BLaER1 treated with 17β-estradiol and CSF1 and Interleukin-3, amounts not matched to agents 10 nM and 100 nM (cell line): ENCODE measurements at regions not wholly inside any gene's neighbourhood (a gene's known extent, or its start where the extent isn't known, plus 50 kb on each side); places are given as distances from the start of the nearest gene placed in this dataset.
"Not testable (repeated sequence)": the region's sequence is repeated elsewhere in the genome, so short reads cannot be mapped to it uniquely, and the experiment has no call there.

Experiments
- H3K27ac ChIP-seq, 11 experiments: shearing (Covaris generic); formaldehyde crosslinking; 2 replicates each; pipeline ENCODE4 v1.8.1; 2022
- H3K27me3 ChIP-seq, 11 experiments: shearing (Covaris generic); formaldehyde crosslinking; 2 replicates each; pipeline ENCODE4 v1.8.1; 2022
- H3K36me3 ChIP-seq, 11 experiments: shearing (Covaris generic); formaldehyde crosslinking; 2 replicates each; pipeline ENCODE4 v1.8.1; 2022
- H3K4me1 ChIP-seq, 10 experiments: shearing (Covaris generic); formaldehyde crosslinking; 2 replicates each; pipeline ENCODE4 v1.8.1; 2022
- H3K4me2 ChIP-seq, 11 experiments: shearing (Covaris generic); formaldehyde crosslinking; 2 replicates each; pipeline ENCODE4 v1.8.1; 2022
- H3K4me3 ChIP-seq, 10 experiments: shearing (Covaris generic); formaldehyde crosslinking; 2 replicates each; pipeline ENCODE4 v1.8.1; 2022
- H3K9ac ChIP-seq, 11 experiments: shearing (Covaris generic); formaldehyde crosslinking; 2 replicates each; pipeline ENCODE4 v1.8.1; 2022
- H3K9me3 ChIP-seq, 11 experiments: shearing (Covaris generic); formaldehyde crosslinking; replicated peaks in 1 of 11; 2 replicates each; pipeline ENCODE4 v1.8.1; 2022
- H4K20me1 ChIP-seq, 11 experiments: shearing (Covaris generic); formaldehyde crosslinking; 2 replicates each; pipeline ENCODE4 v1.8.1; 2022
- Cebpa-rat ChIP-seq, 11 experiments: shearing (Covaris generic); IDR thresholded peaks; 2 replicates each; pipeline ENCODE4 v1.8.1; 2022

DNA sequence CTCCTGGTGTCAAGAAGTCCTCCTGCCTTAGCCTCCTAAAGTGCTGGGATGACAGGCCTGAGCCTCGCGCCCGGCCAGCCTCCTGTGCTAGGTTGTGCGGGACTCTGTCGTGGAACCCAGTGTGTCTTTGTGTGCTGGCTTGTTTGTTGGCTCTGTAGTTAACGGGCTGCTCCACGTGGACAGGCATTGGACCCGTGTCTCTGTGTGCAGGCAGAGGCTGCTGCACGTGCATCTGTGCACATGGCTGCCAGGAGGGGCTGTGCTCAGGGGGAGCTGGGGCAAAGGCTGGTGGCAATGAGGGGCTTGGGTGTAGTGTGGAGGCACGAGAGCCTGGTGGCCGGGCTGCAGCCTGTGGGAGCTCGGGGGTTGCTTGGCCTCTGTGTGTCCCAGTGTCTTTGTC is 121.3 kb upstream of the ALDH3B2 start:
- no peaks in the 10 kb centered on the region for H3K36me3 ChIP-seq
- peaks cover 2 to 12% (median 8%) of the 10 kb centered on the region in 10 experiments; a peak in 19 of 20 replicates for H3K4me1 ChIP-seq
- no peak overlapping the region for H3K27ac ChIP-seq
- no peak for TF ChIP-seq Cebpa-rat (IDR thresholded peaks at IDR 0.05)
- H3K4me2 ChIP-seq, result no peak overlapping the region
- no peaks in the 10 kb centered on the region for H4K20me1 ChIP-seq
- no peaks in the 10 kb centered on the region for H3K9me3 ChIP-seq
- H3K4me3 ChIP-seq, result no peak overlapping the region
- H3K9ac ChIP-seq, result no peak overlapping the region
- H3K27me3 ChIP-seq, result no peaks in the 10 kb centered on the region

DNA sequence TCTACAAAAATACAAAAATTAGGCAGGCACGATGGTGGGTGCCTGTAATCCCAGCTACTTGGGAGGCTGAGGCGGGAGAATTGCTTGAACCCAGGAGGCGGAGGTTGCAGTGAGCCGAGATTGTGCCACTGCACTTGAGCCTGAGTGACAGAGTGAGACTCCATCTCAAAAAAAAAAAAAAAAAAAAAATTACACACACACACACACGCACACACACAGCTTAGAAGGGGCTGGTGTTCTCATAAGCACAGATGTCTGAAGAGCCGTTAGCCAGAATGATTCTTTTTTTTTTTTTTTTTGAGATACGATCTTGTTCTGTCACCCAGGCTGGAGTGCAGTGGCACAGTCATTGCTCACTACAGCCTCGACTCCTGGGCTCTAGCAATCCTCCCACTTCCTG is 119.3 kb upstream of the ALDH3B2 start:
- not testable (repeated sequence) for H3K9ac ChIP-seq, H3K9me3 ChIP-seq, H3K36me3 ChIP-seq, H3K4me1 ChIP-seq, H3K27ac ChIP-seq, H3K4me3 ChIP-seq, H4K20me1 ChIP-seq, H3K27me3 ChIP-seq, H3K4me2 ChIP-seq

GRCh38 chr11:67792273-67792990 is 118.0 kb upstream of the ALDH3B2 start:
- not testable (repeated sequence) for H4K20me1 ChIP-seq, H3K4me3 ChIP-seq, H3K9ac ChIP-seq, H3K27ac ChIP-seq, H3K27me3 ChIP-seq, H3K36me3 ChIP-seq, H3K9me3 ChIP-seq, H3K4me1 ChIP-seq
- H3K4me2 ChIP-seq, result peak overlapping the region in 1 of 11 experiments; percentile 24; a peak in 1 of 22 replicates

DNA sequence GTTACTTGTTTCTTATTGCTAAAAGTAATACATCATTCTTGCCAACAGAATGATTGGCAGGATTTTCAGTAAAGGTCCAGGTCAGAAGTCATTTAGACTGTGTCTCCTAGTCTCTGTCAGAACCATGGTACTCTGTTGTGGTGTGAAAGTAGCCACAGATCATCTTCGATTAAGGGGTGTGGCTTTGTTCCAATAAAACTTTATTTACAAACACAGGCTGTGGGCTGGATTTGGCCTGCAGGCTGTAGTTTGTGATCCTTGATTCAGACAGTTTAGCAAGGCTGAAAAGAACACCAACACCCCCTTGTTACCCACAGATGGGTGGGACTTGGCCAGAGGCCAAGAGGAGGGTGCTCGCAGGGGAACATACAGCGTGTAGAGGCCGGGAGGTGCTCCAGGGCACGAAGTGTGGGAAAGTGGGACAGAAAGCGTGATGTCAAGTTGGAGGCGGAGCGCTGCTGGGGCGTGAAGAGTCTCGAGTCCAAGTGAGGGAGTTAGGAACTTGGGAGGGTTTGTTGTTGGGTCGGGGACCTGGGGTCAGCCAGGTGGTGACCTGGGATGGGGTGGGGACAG is 117.3 kb upstream of the ALDH3B2 start:
- H3K4me2 ChIP-seq, result not testable (repeated sequence)

GRCh38 chr11:67788341-67788695 is 113.9 kb upstream of the ALDH3B2 start:
- not testable (repeated sequence) for H3K9ac ChIP-seq, H3K9me3 ChIP-seq, H3K4me3 ChIP-seq

More for the DNA sequence above, 117.3 kb upstream of the ALDH3B2 start:
- not testable (repeated sequence) for H4K20me1 ChIP-seq, H3K27ac ChIP-seq, H3K4me3 ChIP-seq, H3K4me1 ChIP-seq, H3K36me3 ChIP-seq, H3K27me3 ChIP-seq, H3K9ac ChIP-seq, H3K9me3 ChIP-seq

GRCh38 chr11:67787681-67788340 is 113.4 kb upstream of the ALDH3B2 start:
- H3K36me3 ChIP-seq, H3K4me3 ChIP-seq, H3K27ac ChIP-seq, H3K27me3 ChIP-seq, H3K9ac ChIP-seq, H3K4me1 ChIP-seq, H4K20me1 ChIP-seq, H3K9me3 ChIP-seq, H3K4me2 ChIP-seq: not testable (repeated sequence)

More at GRCh38 chr11:67788341-67788695, 113.9 kb upstream of the ALDH3B2 start:
- not testable (repeated sequence) for H3K27ac ChIP-seq, H3K4me2 ChIP-seq, H3K36me3 ChIP-seq, H3K27me3 ChIP-seq, H4K20me1 ChIP-seq, H3K4me1 ChIP-seq

DNA sequence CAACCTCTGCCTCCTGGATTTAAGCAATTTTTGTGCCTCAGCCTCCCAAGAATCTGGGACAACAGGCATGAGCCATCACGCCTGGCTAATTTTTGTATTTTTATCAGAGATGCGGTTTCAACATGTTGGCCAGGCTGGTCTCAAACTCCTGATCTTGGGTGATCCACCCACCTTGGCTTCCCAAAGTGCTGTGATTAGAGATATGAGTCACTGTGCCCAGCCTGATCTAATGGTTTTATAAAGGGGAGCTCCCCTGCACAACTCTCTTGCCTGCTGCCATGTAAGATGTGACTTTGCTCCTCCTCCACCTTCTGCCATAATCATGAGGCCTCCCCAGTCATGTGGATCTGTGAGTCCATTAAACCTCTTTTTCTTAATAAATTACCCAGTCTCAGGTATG is 107.5 kb upstream of the ALDH3B2 start:
- Histone ChIP-seq H3K9me3 (peaks cover 0 to 11% (median 7%) of the 10 kb centered on the region in 11 experiments; a peak in 14 of 22 replicates), H3K4me1 (peaks cover 0 to 23% (median 14%) of the 10 kb centered on the region in 10 experiments; a peak in 16 of 20 replicates)
- H3K27ac ChIP-seq, H3K4me2 ChIP-seq, H3K27me3 ChIP-seq, H3K36me3 ChIP-seq, H4K20me1 ChIP-seq, H3K9ac ChIP-seq, H3K4me3 ChIP-seq: not testable (repeated sequence)

DNA sequence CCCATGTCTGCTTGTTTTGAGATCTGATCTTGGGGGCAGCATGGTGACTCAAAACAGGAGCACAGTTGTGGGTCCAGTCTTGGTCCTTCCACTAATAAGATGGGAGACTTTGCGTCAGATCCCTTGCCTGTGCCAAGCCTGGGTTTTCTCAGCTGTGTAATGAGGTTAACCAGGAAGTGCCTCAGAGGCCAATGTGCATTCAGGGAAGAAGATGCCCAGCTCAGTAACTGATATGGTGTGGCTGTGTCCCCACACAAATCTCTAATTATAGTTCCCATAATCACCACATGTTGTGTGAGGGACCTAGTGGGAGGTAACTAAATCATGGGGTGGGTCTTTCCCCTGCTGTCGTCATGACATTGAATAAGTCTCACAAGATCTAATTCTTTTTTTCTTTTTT is 107.1 kb upstream of the ALDH3B2 start:
- not testable (repeated sequence) for H3K36me3 ChIP-seq, H3K27me3 ChIP-seq, H3K4me3 ChIP-seq, H3K9ac ChIP-seq, H3K27ac ChIP-seq, H3K4me2 ChIP-seq, H4K20me1 ChIP-seq
- Histone ChIP-seq H3K9me3 (peaks cover 0 to 11% (median 7%) of the 10 kb centered on the region in 11 experiments; a peak in 14 of 22 replicates), H3K4me1 (peaks cover 0 to 26% (median 14%) of the 10 kb centered on the region in 10 experiments; a peak in 16 of 20 replicates)

- no peaks in the 10 kb centered on the region for H4K20me1 ChIP-seq
- H3K27ac ChIP-seq, result peak overlapping the region in 3 of 11 experiments; percentile 18 to 55 (median 42); a peak in 2 of 22 replicates
- no peaks in the 10 kb centered on the region for H3K36me3 ChIP-seq
- no peak overlapping the region for H3K4me3 ChIP-seq
- H3K4me2 ChIP-seq, result peak overlapping the region in 10 of 11 experiments; percentile 29 to 79 (median 62); a peak in 20 of 22 replicates
- peaks cover 4 to 34% (median 16%) of the 10 kb centered on the region in 10 experiments for H3K4me1 ChIP-seq
- H3K27me3 ChIP-seq, result no peaks in the 10 kb centered on the region
- no peak overlapping the region for H3K9ac ChIP-seq
- TF ChIP-seq Cebpa-rat (IDR thresholded peaks at IDR 0.05), result peak in 10 of 11 experiments; percentile 31 to 92 (median 82); a peak in 18 of 22 replicates
- H3K9me3 ChIP-seq, result peaks cover 0 to 11% (median 7%) of the 10 kb centered on the region in 11 experiments; a peak in 14 of 22 replicates
These were observed 105.6 kb upstream of the ALDH3B2 start for GRCh38 chr11:67780056-67780455.

DNA sequence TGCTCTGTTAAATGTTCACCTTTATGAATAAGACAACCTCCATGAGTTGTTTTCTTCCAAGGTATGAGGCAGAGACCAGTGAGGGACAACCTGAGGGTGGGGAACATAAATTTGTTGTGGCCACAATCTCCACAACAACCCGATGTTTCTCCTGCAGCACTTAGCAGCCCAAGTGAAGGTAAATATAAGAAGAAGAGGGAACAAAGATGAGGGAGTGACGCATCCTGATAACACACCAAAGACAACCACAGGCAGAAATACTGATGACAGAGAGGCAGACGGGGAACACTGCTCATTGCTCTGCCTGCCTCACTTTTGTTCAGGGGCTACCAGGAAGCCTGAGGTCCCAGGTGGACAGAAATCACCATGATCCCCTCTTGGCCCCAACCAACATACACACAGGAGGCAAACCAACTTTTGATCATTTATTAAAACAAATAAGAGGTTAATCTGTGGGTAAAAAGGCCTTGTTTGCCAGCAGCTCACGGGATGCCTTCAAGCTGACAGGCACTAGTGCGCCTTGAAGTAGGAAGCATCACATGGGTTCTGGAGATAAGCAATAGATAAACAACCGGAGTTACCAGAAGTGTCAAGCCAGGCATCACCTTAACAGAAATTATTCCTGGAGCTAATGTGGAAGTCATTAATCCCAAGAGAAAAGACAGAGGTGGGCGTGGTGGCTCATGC is 104.9 kb upstream of the ALDH3B2 start:
- Histone ChIP-seq H3K9me3 (peaks cover 0 to 11% (median 7%) of the 10 kb centered on the region in 11 experiments; a peak in 14 of 22 replicates), H3K4me1 (peaks cover 11 to 42% (median 22%) of the 10 kb centered on the region in 10 experiments), H3K4me2 (peak overlapping the region in 8 of 11 experiments; percentile 29 to 79 (median 65); a peak in 16 of 22 replicates), H3K27ac (peak overlapping the region in 4 of 11 experiments; percentile 2 to 55 (median 30); a peak in 2 of 22 replicates)
- H3K36me3 ChIP-seq, H3K9ac ChIP-seq, H4K20me1 ChIP-seq, H3K27me3 ChIP-seq, H3K4me3 ChIP-seq: not testable (repeated sequence)
